IMR-90 (cell line): ENCODE measurements at regions not wholly inside any gene's neighbourhood (a gene's known extent, or its start where the extent isn't known, plus 50 kb on each side); places are given as distances from the start of the nearest gene placed in this dataset.

Experiments
- CHD1 ChIP-seq: IDR thresholded peaks from 2 replicates; pipeline ENCODE4 v1.6.1; 2012; ENCODE audit warnings: low read depth, low read length, improper control_type of control experiment
- MAZ ChIP-seq: IDR thresholded peaks from 2 replicates; pipeline ENCODE4 v1.6.1; 2012; ENCODE audit warnings: low read depth, mild to moderate bottlenecking, low read length, improper control_type of control experiment, moderate library complexity, borderline replicate concordance
- MXI1 ChIP-seq: IDR thresholded peaks from 2 replicates; pipeline ENCODE4 v1.6.1; 2012; ENCODE audit warnings: low read depth, mild to moderate bottlenecking, low read length, moderate library complexity, borderline replicate concordance
- NFE2L2 ChIP-seq: fragments of 150-350 bp; IDR thresholded peaks from 2 replicates; pipeline ENCODE4 v1.6.1; 2016; ENCODE audit warnings: low read depth, mild to moderate bottlenecking, low read length
- POLR2A ChIP-seq: IDR thresholded peaks from 2 replicates; pipeline ENCODE4 v1.6.1; 2012; ENCODE audit warnings: mild to moderate bottlenecking, low read depth, low read length
- RAD21 ChIP-seq: IDR thresholded peaks from 2 replicates; pipeline ENCODE4 v1.6.1; 2012; ENCODE audit warnings: low read length, improper control_type of control experiment
- RCOR1 ChIP-seq: IDR thresholded peaks from 2 replicates; pipeline ENCODE4 v1.6.1; 2012; ENCODE audit warnings: mild to moderate bottlenecking, low read length, improper control_type of control experiment; ENCODE audit not compliant: insufficient replicate concordance
- RFX5 ChIP-seq: IDR thresholded peaks from 2 replicates; pipeline ENCODE4 v1.8.0; 2012; ENCODE audit warnings: low read depth, mild to moderate bottlenecking, low read length, moderate library complexity
- SMC3 ChIP-seq: fragments of 150-350 bp; IDR thresholded peaks from 2 replicates; pipeline ENCODE4 v1.6.1; 2016; ENCODE audit warnings: low read depth, mild to moderate bottlenecking, antibody characterized with exemption, low read length, moderate library complexity
- TF ChIP-seq, protein P1 (sequence below): conservative IDR thresholded peaks from 2 replicates; pipeline ENCODE4 v1.5.1; 2012; ENCODE audit warnings: mild to moderate bottlenecking, low read depth, low read length, improper control_type of control experiment
- TF ChIP-seq, protein P2 (sequence below): fragments of 150-350 bp; IDR thresholded peaks from 2 replicates; pipeline ENCODE4 v1.6.1; 2017; ENCODE audit warnings: mild to moderate bottlenecking, antibody characterized with exemption, low read length, low read depth

DNA sequence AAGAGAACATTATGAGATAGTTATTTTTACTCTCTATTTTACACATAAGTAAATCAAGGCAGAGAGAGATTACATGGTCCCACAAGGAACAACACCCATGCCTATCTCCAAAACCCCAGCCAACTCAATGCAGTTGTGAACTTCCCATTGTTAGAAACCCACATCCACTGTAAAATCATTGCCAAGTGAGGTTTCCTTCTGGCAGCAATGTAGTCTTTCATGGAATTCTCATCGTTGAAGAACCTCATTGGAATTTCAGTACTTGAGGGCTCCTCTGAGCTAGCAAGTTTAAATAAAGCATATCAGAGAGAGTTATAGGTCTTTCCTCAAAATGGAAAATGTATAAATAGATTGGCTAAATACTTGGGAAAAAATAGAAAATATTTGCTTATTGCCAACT lies 105.2 kb downstream of the RAD51AP2 start:
- TF ChIP-seq, protein P1, sequence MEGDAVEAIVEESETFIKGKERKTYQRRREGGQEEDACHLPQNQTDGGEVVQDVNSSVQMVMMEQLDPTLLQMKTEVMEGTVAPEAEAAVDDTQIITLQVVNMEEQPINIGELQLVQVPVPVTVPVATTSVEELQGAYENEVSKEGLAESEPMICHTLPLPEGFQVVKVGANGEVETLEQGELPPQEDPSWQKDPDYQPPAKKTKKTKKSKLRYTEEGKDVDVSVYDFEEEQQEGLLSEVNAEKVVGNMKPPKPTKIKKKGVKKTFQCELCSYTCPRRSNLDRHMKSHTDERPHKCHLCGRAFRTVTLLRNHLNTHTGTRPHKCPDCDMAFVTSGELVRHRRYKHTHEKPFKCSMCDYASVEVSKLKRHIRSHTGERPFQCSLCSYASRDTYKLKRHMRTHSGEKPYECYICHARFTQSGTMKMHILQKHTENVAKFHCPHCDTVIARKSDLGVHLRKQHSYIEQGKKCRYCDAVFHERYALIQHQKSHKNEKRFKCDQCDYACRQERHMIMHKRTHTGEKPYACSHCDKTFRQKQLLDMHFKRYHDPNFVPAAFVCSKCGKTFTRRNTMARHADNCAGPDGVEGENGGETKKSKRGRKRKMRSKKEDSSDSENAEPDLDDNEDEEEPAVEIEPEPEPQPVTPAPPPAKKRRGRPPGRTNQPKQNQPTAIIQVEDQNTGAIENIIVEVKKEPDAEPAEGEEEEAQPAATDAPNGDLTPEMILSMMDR, result no peak
- TF ChIP-seq MXI1, result no peak
- no peak for TF ChIP-seq POLR2A
- TF ChIP-seq RAD21, result no peak
- TF ChIP-seq NFE2L2, result no peak
- no peak for TF ChIP-seq RCOR1
- TF ChIP-seq MAZ, result no peak
- TF ChIP-seq CHD1, result no peak
- TF ChIP-seq RFX5, result no peak
- TF ChIP-seq SMC3, result no peak
- TF ChIP-seq, protein P2, sequence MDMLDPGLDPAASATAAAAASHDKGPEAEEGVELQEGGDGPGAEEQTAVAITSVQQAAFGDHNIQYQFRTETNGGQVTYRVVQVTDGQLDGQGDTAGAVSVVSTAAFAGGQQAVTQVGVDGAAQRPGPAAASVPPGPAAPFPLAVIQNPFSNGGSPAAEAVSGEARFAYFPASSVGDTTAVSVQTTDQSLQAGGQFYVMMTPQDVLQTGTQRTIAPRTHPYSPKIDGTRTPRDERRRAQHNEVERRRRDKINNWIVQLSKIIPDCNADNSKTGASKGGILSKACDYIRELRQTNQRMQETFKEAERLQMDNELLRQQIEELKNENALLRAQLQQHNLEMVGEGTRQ, result no peak
